Common myeloid progenitor, CD34-positive (primary cell): ENCODE measurements at regions not wholly inside any gene's neighbourhood (a gene's known extent, or its start where the extent isn't known, plus 50 kb on each side); places are given as distances from the start of the nearest gene placed in this dataset.

Experiments used
- CTCF ChIA-PET: fragments of 350-600 bp; sonication (Branson Sonifier 250); formaldehyde crosslinking; loops from one replicate; lab custom pipeline; 2021; ENCODE audit warnings: antibody characterized with exemption; lab: Charles Lee
- POLR2A ChIA-PET: fragments of 350-600 bp; sonication (Branson Sonifier 250); formaldehyde crosslinking; loops from one replicate; lab custom pipeline; 2021; ENCODE audit warnings: antibody characterized with exemption; lab: Charles Lee
- DNase-seq, 3 donors: peaks; one replicate each; pipeline versions ENCODE4 v3.0.0 to v3.0.0-alpha.2; 2013
- H3K27ac ChIP-seq, 2 experiments: 1 replicate in 1 of 2; 2 replicates in 1 of 2; pipeline ENCODE4 v1.7.0; 2013; ENCODE audit warnings: inconsistent platforms in 2 of 2, low read length in 2 of 2, mild to moderate bottlenecking in 2 of 2, low read depth in 1 of 2, moderate library complexity in 1 of 2; ENCODE audit not compliant: severe bottlenecking in 2 of 2, insufficient read depth in 1 of 2, poor library complexity in 1 of 2
- H3K27me3 ChIP-seq, 5 experiments: replicated peaks in 2 of 5; 1 replicate in 3 of 5; 2 replicates in 2 of 5; pipeline versions ENCODE4 v1.6.1 to v1.7.0; 2013; ENCODE audit warnings: low read length in 4 of 5, mild to moderate bottlenecking in 2 of 5, moderate library complexity in 2 of 5, inconsistent platforms in 1 of 5; ENCODE audit not compliant: insufficient read depth in 5 of 5, control insufficient read depth in 4 of 5
- H3K36me3 ChIP-seq, 4 experiments: 1 replicate in 2 of 4; 2 replicates in 2 of 4; pipeline versions ENCODE4 v1.6.1 to v1.7.0; 2013; ENCODE audit warnings: low read length in 3 of 4, control low read depth in 1 of 4, mild to moderate bottlenecking in 1 of 4; ENCODE audit not compliant: control insufficient read depth in 4 of 4, insufficient read depth in 4 of 4
- H3K4me1 ChIP-seq, 4 experiments: 1 replicate in 3 of 4; 2 replicates in 1 of 4; pipeline versions ENCODE4 v1.6.1 to v1.7.1; 2013; ENCODE audit warnings: low read length in 3 of 4, mild to moderate bottlenecking in 3 of 4, control low read depth in 1 of 4, inconsistent platforms in 1 of 4, moderate library complexity in 1 of 4; ENCODE audit not compliant: control insufficient read depth in 4 of 4, insufficient read depth in 4 of 4; ENCODE audit errors: control extremely low read depth in 1 of 4
- H3K4me3 ChIP-seq, 7 experiments: 1 replicate in 4 of 7; 2 replicates in 3 of 7; pipeline versions ENCODE4 v1.5.1 to v1.7.0; 2013; ENCODE audit warnings: mild to moderate bottlenecking in 7 of 7, low read length in 6 of 7, moderate library complexity in 6 of 7, inconsistent platforms in 2 of 7, low read depth in 2 of 7, control low read depth in 1 of 7; ENCODE audit not compliant: insufficient read depth in 4 of 7, control insufficient read depth in 1 of 7; ENCODE audit errors: extremely low read depth in 1 of 7
- H3K9me3 ChIP-seq, 5 experiments: 1 replicate in 4 of 5; 2 replicates in 1 of 5; pipeline versions ENCODE4 v1.6.1 to v1.7.1; 2013; ENCODE audit warnings: low read length in 4 of 5, mild to moderate bottlenecking in 2 of 5, inconsistent platforms in 1 of 5, low read depth in 1 of 5, moderate library complexity in 1 of 5; ENCODE audit not compliant: control insufficient read depth in 4 of 5, insufficient read depth in 2 of 5; ENCODE audit errors: control extremely low read depth in 1 of 5
- WGBS: methylation state at CpG from one replicate; pipeline ENCODE4 v1.1.5; 2013; ENCODE audit not compliant: insufficient coverage; 5-methylcytosine and 5-hydroxymethylcytosine counted together

DNA sequence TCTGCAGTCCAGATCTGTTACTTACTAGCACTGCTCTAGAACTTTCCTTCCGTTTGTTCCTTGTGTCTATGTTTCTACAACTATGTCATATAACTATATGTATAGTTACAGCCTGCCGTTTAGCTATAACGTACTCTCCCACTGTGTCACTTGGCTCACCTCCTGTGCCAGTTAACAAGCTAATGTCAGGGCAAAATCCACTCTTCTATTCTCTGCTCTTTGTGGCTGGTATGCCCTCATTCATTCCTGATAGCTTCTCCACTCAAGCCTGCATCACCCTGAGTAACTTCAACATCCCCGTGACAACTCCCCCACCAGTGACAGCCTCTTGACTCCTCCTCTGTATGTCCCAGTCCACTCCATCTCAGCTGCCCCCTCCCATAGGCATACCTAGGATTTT is 229.2 kb downstream of the TJP1 start:
- Histone ChIP-seq H3K27me3 (peaks cover 0 to 4% (median 0%) of the 10 kb centered on the region in 5 experiments), H3K36me3 (no peaks in the 10 kb centered on the region), H3K4me1 (no peaks in the 10 kb centered on the region), H3K9me3 (no peaks in the 10 kb centered on the region), H3K27ac (no peak overlapping the region), H3K4me3 (no peak overlapping the region)
- CTCF ChIA-PET = no interaction called here
- 95% methylated on average over 4 of the region's 4 CpGs for WGBS
- no peak for DNase-seq
- POLR2A ChIA-PET = no interaction called here

- Histone ChIP-seq H3K9me3 (no peaks in the 10 kb centered on the region), H3K4me3 (no peak overlapping the region), H3K27ac (no peak overlapping the region), H3K27me3 (peaks cover 0 to 5% (median 0%) of the 10 kb centered on the region in 5 experiments), H3K4me1 (no peaks in the 10 kb centered on the region), H3K36me3 (no peaks in the 10 kb centered on the region)
- CTCF ChIA-PET = no interaction called here
- POLR2A ChIA-PET = no interaction called here
- no peak for DNase-seq
Measured at GRCh38 chr15:29590701-29591100, 231.6 kb downstream of the TJP1 start.

- no peak overlapping the region for H3K4me3 ChIP-seq
- POLR2A ChIA-PET = no interaction called here
- no peak for DNase-seq
- no peak overlapping the region for H3K27ac ChIP-seq
- no peaks in the 10 kb centered on the region for H3K9me3 ChIP-seq
- H3K4me1 ChIP-seq = no peaks in the 10 kb centered on the region
- WGBS = 90% methylated on average over 4 of the region's 4 CpGs
- CTCF ChIA-PET = no interaction called here
- no peaks in the 10 kb centered on the region for H3K36me3 ChIP-seq
- H3K27me3 ChIP-seq = peaks cover 0 to 5% (median 0%) of the 10 kb centered on the region in 5 experiments
Measured at GRCh38 chr15:29589975-29590374, 232.3 kb downstream of the TJP1 start.

GRCh38 chr15:29589416-29589815 is 232.9 kb downstream of the TJP1 start:
- no peak for DNase-seq
- Histone ChIP-seq H3K9me3 (no peaks in the 10 kb centered on the region), H3K27ac (no peak overlapping the region), H3K4me1 (no peaks in the 10 kb centered on the region), H3K36me3 (no peaks in the 10 kb centered on the region), H3K27me3 (peaks cover 0 to 5% (median 0%) of the 10 kb centered on the region in 5 experiments), H3K4me3 (no peak overlapping the region)
- ChIA-PET CTCF (no interaction called here), POLR2A (no interaction called here)
- 73% methylated on average over 9 of the region's 9 CpGs for WGBS

- Histone ChIP-seq H3K4me3 (no peak overlapping the region), H3K4me1 (peaks cover 0 to 14% (median 8%) of the 10 kb centered on the region in 4 experiments), H3K27ac (no peak overlapping the region), H3K36me3 (no peaks in the 10 kb centered on the region), H3K27me3 (peaks cover 16 to 68% (median 31%) of the 10 kb centered on the region in 5 experiments), H3K9me3 (peaks cover 0 to 18% (median 0%) of the 10 kb centered on the region in 5 experiments)
- CTCF ChIA-PET = no interaction called here
- POLR2A ChIA-PET = no interaction called here
- peak in 1 of 3 donors; percentile 23 for DNase-seq
- 89% methylated on average over 1 of the region's 4 CpGs for WGBS
Measured at GRCh38 chr15:29573197-29573838, 248.9 kb downstream of the TJP1 start.

DNA sequence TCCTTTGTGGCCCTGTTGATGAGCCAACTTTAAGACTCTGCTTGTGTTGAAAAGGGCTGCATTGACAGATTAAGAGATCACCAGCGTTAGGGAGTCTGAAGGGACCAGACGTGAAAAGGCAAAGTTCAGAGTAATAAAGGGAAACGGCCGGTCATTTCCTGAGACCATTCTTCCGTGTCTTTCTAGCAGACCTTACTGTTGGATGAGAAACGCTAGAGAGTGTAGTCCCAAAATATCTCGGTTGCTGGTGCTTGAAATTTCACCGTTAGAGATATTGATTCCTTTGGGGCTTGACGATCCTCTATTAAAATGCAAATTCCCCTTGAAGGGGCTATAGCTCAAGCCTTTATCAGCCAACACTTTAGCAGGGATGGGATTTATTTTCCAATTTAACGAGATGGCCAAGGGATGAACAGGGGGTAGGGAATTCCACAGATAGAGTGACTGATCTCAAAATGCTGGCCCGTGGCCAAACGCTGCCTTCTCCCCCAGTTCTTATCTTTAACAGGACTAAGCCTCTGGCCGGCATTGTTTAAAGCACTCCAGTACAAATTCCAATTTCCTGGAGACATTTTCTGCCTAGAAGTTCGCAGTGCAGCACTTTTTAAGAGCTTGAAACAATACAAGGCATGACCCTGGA is 250.4 kb downstream of the TJP1 start:
- POLR2A ChIA-PET = no interaction called here
- CTCF ChIA-PET = no interaction called here
- Histone ChIP-seq H3K27me3 (peaks cover 16 to 78% (median 34%) of the 10 kb centered on the region in 5 experiments), H3K4me1 (peaks cover 0 to 14% (median 8%) of the 10 kb centered on the region in 4 experiments), H3K27ac (no peak overlapping the region), H3K36me3 (no peaks in the 10 kb centered on the region), H3K4me3 (no peak overlapping the region), H3K9me3 (peaks cover 0 to 16% (median 0%) of the 10 kb centered on the region in 5 experiments)
- DNase-seq = peak in 2 of 3 donors; percentile 8 to 10
- WGBS = 4% methylated on average over 14 of the region's 14 CpGs
